GM12878 (cell line): ENCODE measurements at regions not wholly inside any gene's neighbourhood (a gene's known extent, or its start where the extent isn't known, plus 50 kb on each side); places are given as distances from the start of the nearest gene placed in this dataset.

Experiments used
- ATAC-seq: fragments of 200-7000 bp; cut with Tn5 transposase; 3 replicates; pipeline ENCODE4 v1.9.1; 2020; ENCODE audit warnings: mild to moderate bottlenecking, moderate library complexity
- BruUV-seq: library from RNA; stranded (reverse); fragments of 400-500 nt; replicated peaks from 2 replicates; lab custom pipeline; 2021; lab: Mats Ljungman, UMichigan
- CTCF ChIA-PET: fragments of 300-600 bp; sonication (Branson Sonifier 250); formaldehyde crosslinking; extraction: SDS; loops from one replicate; lab custom pipeline; 2021; ENCODE audit warnings: inconsistent platforms; lab: Yijun Ruan, JAX
- POLR2A ChIA-PET: fragments of 350-600 bp; formaldehyde crosslinking; extraction: SDS; loops from one replicate; lab custom pipeline; 2021; ENCODE audit warnings: inconsistent platforms; lab: Charles Lee
- RAD21 ChIA-PET: fragments of 300-600 bp; sonication (Branson Sonifier 250); formaldehyde crosslinking; loops from one replicate; lab custom pipeline; 2023; ENCODE audit warnings: antibody characterized with exemption; ENCODE audit not compliant: unreplicated experiment; lab: Charles Lee
- SMC1A ChIA-PET: fragments of 300-600 bp; sonication (Branson Sonifier 250); formaldehyde crosslinking; loops from one replicate; lab custom pipeline; 2023; ENCODE audit not compliant: unreplicated experiment, uncharacterized antibody; lab: Charles Lee
- DNase-seq: peaks from one replicate; pipeline ENCODE4 v3.0.0-alpha.2; 2011; ENCODE audit warnings: low read depth, low spot score
- FAIRE-seq: peaks from 3 replicates; lab custom pipeline; 2011; peaks lifted over from hg19 to GRCh38; lab: Jason Lieb, UNC
- H2AFZ ChIP-seq: 2 replicates; pipeline ENCODE4 v1.6.0; 2011; ENCODE audit warnings: low read depth, low read length, control low read depth; ENCODE audit not compliant: control insufficient read depth
- H3K27ac ChIP-seq: 2 replicates; pipeline ENCODE4 v1.5.1; 2011; ENCODE audit warnings: control low read depth; ENCODE audit not compliant: control insufficient read depth, insufficient read depth
- H3K27me3 ChIP-seq, 2 experiments: replicated peaks in 1 of 2; 2 replicates each; pipeline versions ENCODE4 v1.6.0 to v1.6.1; 2011; ENCODE audit warnings: low read length in 1 of 2; ENCODE audit not compliant: control insufficient read depth in 2 of 2, insufficient read depth in 2 of 2
- H3K36me3 ChIP-seq, 2 experiments: 2 replicates each; pipeline ENCODE4 v1.5.1; 2011; ENCODE audit warnings: low read length in 1 of 2; ENCODE audit not compliant: control insufficient read depth in 2 of 2, insufficient read depth in 2 of 2
- H3K4me1 ChIP-seq: 2 replicates; pipeline ENCODE4 v1.6.1; 2011; ENCODE audit warnings: mild to moderate bottlenecking, low read length, moderate library complexity, mixed read lengths; ENCODE audit not compliant: control insufficient read depth, insufficient read depth
- H3K4me2 ChIP-seq: 2 replicates; pipeline ENCODE4 v1.6.0; 2011; ENCODE audit warnings: control low read depth; ENCODE audit not compliant: control insufficient read depth, insufficient read depth
- H3K4me3 ChIP-seq: fragments of 200-600 bp; sonication (generic); 2 replicates; pipeline ENCODE4 v1.5.1; 2016
- H3K79me2 ChIP-seq: 2 replicates; pipeline ENCODE4 v1.6.0; 2011; ENCODE audit warnings: low read length; ENCODE audit not compliant: control insufficient read depth, insufficient read depth
- H3K9ac ChIP-seq: 2 replicates; pipeline ENCODE4 v1.8.0; 2011; ENCODE audit warnings: low read length, control low read depth, mixed read lengths; ENCODE audit not compliant: control insufficient read depth, insufficient read depth
- H3K9me3 ChIP-seq: replicated peaks from 3 replicates; pipeline ENCODE4 v1.5.1; 2011; ENCODE audit warnings: mild to moderate bottlenecking, low read length; ENCODE audit not compliant: control insufficient read depth, insufficient read depth
- H4K20me1 ChIP-seq: 2 replicates; pipeline ENCODE4 v1.6.0; 2011; ENCODE audit not compliant: control insufficient read depth, insufficient read depth
- CBFB ChIP-seq: IDR thresholded peaks from 2 replicates; pipeline ENCODE4 v1.6.1; 2016; ENCODE audit warnings: antibody characterized with exemption, low read depth
- CHD2 ChIP-seq: IDR thresholded peaks from 2 replicates; pipeline ENCODE4 v1.6.1; 2011; ENCODE audit warnings: low read depth, low read length, improper control_type of control experiment, borderline replicate concordance
- CREB1 ChIP-seq: IDR thresholded peaks from 2 replicates; pipeline ENCODE4 v1.6.1; 2012; ENCODE audit warnings: low read depth, mild to moderate bottlenecking, inconsistent platforms
- FOS ChIP-seq: IDR thresholded peaks from 3 replicates; pipeline ENCODE4 v1.6.1; 2011; ENCODE audit warnings: borderline replicate concordance; ENCODE audit not compliant: insufficient read length; ENCODE audit errors: extremely low read depth
- RB1 ChIP-seq: fragments of 450-650 bp; formaldehyde crosslinking; IDR thresholded peaks from 2 replicates; pipeline ENCODE4 v1.6.1; 2017; ENCODE audit warnings: mild to moderate bottlenecking, borderline replicate concordance
- ZZZ3 ChIP-seq: IDR thresholded peaks from 2 replicates; pipeline ENCODE4 v1.6.1; 2011; ENCODE audit warnings: low read depth; ENCODE audit not compliant: control insufficient read depth, insufficient read length
- WGBS: methylation state at CpG from one replicate; pipeline ENCODE4 v1.1.6; 2016; ENCODE audit warnings: low lambda C conversion rate; ENCODE audit not compliant: insufficient replicate concordance, insufficient coverage; ENCODE audit errors: missing lambda C conversion rate; 5-methylcytosine and 5-hydroxymethylcytosine counted together
- in situ Hi-C: fragments of 300-500 bp; cut with MboI; formaldehyde crosslinking; loops from 9 replicates; pipeline ENCODE4 v1.14.3; 2018; ENCODE audit warnings: mixed read lengths
- intact Hi-C: fragments of 100-400 bp; cut with micrococcal nuclease; formaldehyde crosslinking; loops from one replicate; pipeline ENCODE4 v1.14.2; 2022; ENCODE audit not compliant: unreplicated experiment
- TF ChIP-seq, protein P1 (sequence below): fragments of 450-650 bp; IDR thresholded peaks from 2 replicates; pipeline ENCODE4 v1.6.1; 2014; ENCODE audit warnings: mild to moderate bottlenecking
- TF ChIP-seq, protein P2 (sequence below): fragments of 450-650 bp; IDR thresholded peaks from 2 replicates; pipeline ENCODE4 v1.6.1; 2017; ENCODE audit warnings: mild to moderate bottlenecking, low read depth, inconsistent platforms; ENCODE audit not compliant: poor library complexity, severe bottlenecking
- TF ChIP-seq, protein P3 (sequence below): IDR thresholded peaks from 2 replicates; pipeline ENCODE4 v1.6.1; 2011; ENCODE audit warnings: borderline replicate concordance, low read depth, mild to moderate bottlenecking, moderate library complexity, low read length; ENCODE audit not compliant: insufficient read depth, poor library complexity, severe bottlenecking

DNA sequence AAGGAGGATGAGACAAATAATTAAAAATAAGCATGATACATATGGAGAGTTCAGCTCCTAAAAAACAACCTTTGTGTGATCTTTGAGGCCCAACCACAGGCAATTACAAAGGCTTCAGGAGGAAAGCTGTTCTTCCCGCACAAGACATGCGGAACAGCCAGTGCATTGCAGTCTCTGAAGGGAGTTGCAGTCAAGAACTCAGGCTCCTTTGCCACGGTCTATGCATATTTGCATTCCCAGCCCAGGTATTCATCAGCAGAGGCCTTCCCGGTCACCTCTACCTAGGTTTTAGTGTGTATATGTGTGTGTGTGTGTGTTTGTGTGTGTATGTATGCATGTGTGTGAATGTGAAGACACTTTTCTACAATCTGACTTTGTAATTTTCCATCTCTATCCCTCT is 600.6 kb upstream of the PCDH10 start:
- in situ Hi-C loops (no loop called here), intact Hi-C loops (no loop called here)
- DNase-seq, result no peak
- Histone ChIP-seq H4K20me1 (no peaks in the 10 kb centered on the region), H3K4me3 (no peak overlapping the region), H3K4me2 (no peak overlapping the region), H3K36me3 (no peaks in the 10 kb centered on the region), H3K79me2 (no peaks in the 10 kb centered on the region), H3K4me1 (no peaks in the 10 kb centered on the region), H3K9ac (no peak overlapping the region), H2AFZ (no peak overlapping the region), H3K27me3 (no peaks in the 10 kb centered on the region), H3K9me3 (no peaks in the 10 kb centered on the region), H3K27ac (no peak overlapping the region)
- WGBS, result 26% methylated on average over 4 of the region's 4 CpGs
- SMC1A ChIA-PET, result interaction anchor here (1.5 kb wide), 1 partner anchor 14 kb away, joined by 4 read pairs; no protein-coding TSS in a partner anchor
- no peak for TF ChIP-seq ZZZ3
- TF ChIP-seq, protein P1, sequence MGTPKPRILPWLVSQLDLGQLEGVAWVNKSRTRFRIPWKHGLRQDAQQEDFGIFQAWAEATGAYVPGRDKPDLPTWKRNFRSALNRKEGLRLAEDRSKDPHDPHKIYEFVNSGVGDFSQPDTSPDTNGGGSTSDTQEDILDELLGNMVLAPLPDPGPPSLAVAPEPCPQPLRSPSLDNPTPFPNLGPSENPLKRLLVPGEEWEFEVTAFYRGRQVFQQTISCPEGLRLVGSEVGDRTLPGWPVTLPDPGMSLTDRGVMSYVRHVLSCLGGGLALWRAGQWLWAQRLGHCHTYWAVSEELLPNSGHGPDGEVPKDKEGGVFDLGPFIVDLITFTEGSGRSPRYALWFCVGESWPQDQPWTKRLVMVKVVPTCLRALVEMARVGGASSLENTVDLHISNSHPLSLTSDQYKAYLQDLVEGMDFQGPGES, result no peak
- no peak for TF ChIP-seq CHD2
- TF ChIP-seq RB1, result no peak
- no peak for TF ChIP-seq CREB1
- no peak for TF ChIP-seq FOS
- TF ChIP-seq, protein P2, sequence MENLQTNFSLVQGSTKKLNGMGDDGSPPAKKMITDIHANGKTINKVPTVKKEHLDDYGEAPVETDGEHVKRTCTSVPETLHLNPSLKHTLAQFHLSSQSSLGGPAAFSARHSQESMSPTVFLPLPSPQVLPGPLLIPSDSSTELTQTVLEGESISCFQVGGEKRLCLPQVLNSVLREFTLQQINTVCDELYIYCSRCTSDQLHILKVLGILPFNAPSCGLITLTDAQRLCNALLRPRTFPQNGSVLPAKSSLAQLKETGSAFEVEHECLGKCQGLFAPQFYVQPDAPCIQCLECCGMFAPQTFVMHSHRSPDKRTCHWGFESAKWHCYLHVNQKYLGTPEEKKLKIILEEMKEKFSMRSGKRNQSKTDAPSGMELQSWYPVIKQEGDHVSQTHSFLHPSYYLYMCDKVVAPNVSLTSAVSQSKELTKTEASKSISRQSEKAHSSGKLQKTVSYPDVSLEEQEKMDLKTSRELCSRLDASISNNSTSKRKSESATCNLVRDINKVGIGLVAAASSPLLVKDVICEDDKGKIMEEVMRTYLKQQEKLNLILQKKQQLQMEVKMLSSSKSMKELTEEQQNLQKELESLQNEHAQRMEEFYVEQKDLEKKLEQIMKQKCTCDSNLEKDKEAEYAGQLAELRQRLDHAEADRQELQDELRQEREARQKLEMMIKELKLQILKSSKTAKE, result no peak
- no peak for TF ChIP-seq CBFB
- TF ChIP-seq, protein P3, sequence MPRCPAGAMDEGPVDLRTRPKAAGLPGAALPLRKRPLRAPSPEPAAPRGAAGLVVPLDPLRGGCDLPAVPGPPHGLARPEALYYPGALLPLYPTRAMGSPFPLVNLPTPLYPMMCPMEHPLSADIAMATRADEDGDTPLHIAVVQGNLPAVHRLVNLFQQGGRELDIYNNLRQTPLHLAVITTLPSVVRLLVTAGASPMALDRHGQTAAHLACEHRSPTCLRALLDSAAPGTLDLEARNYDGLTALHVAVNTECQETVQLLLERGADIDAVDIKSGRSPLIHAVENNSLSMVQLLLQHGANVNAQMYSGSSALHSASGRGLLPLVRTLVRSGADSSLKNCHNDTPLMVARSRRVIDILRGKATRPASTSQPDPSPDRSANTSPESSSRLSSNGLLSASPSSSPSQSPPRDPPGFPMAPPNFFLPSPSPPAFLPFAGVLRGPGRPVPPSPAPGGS, result no peak
- POLR2A ChIA-PET, result no interaction called here
- BruUV-seq, result no TSS peak
- RAD21 ChIA-PET, result no interaction called here
- no peak for FAIRE-seq
- CTCF ChIA-PET, result no interaction called here
- no peak for ATAC-seq
